Testis (tissue), 2 donors: ENCODE measurements at regions not wholly inside any gene's neighbourhood (a gene's known extent, or its start where the extent isn't known, plus 50 kb on each side); places are given as distances from the start of the nearest gene placed in this dataset.

Source experiments
- CTCF ChIP-seq, 3 experiments: fragments of 450-650 bp in 2 of 3; fragments of 200-600 bp in 1 of 3; sonication (generic) in 1 of 3; IDR thresholded peaks; one replicate each; pipeline ENCODE4 v1.5.1; 2016 to 2019; ENCODE audit warnings: antibody characterized with exemption in 3 of 3, mild to moderate bottlenecking in 2 of 3, moderate library complexity in 1 of 3
- POLR2A ChIP-seq: fragments of 450-650 bp; IDR thresholded peaks from one replicate; pipeline ENCODE4 v1.6.1; 2017; ENCODE audit warnings: antibody characterized with exemption, mild to moderate bottlenecking, moderate library complexity

- no peak for TF ChIP-seq CTCF (IDR thresholded peaks at IDR 0.05)
- no peak for TF ChIP-seq POLR2A
These were observed 315.4 kb downstream of the CDK5RAP2 start for GRCh38 chr9:120264528-120264927.
